Gastroesophageal sphincter (tissue), 3 donors: ENCODE measurements at regions not wholly inside any gene's neighbourhood (a gene's known extent, or its start where the extent isn't known, plus 50 kb on each side); places are given as distances from the start of the nearest gene placed in this dataset.

Experiments used
- CTCF ChIP-seq, 4 experiments: fragments of 200-600 bp in 2 of 4; fragments of 450-650 bp in 2 of 4; sonication (generic) in 1 of 4; IDR thresholded peaks; one replicate each; pipeline ENCODE4 v1.5.1; 2017 to 2019; ENCODE audit warnings: antibody characterized with exemption in 4 of 4, mild to moderate bottlenecking in 2 of 4, moderate library complexity in 2 of 4
- EP300 ChIP-seq: sonication (generic); formaldehyde crosslinking; IDR thresholded peaks from one replicate; pipeline ENCODE4 v1.6.1; 2017; ENCODE audit warnings: antibody characterized with exemption, mild to moderate bottlenecking
- POLR2A ChIP-seq, 2 donors: fragments of 450-650 bp; IDR thresholded peaks; one replicate each; pipeline ENCODE4 v1.6.1; 2017; ENCODE audit warnings: antibody characterized with exemption in 2 of 2, mild to moderate bottlenecking in 2 of 2, moderate library complexity in 1 of 2
- POLR2AphosphoS5 ChIP-seq: sonication (generic); formaldehyde crosslinking; IDR thresholded peaks from one replicate; pipeline ENCODE4 v1.6.1; 2017; ENCODE audit warnings: antibody characterized with exemption

- no peak for TF ChIP-seq CTCF (IDR thresholded peaks at IDR 0.05)
- TF ChIP-seq POLR2A (IDR thresholded peaks at IDR 0.05), result no peak
- no peak for TF ChIP-seq POLR2AphosphoS5
- no peak for TF ChIP-seq EP300
These were observed 93.0 kb downstream of the SLC25A47 start for GRCh38 chr14:100416081-100416680.
